ENCODE measurements at regions not wholly inside any gene's neighbourhood (a gene's known extent, or its start where the extent isn't known, plus 50 kb on each side); places are given as distances from the start of the nearest gene placed in this dataset.
"Not testable (repeated sequence)": the region's sequence is repeated elsewhere in the genome, so short reads cannot be mapped to it uniquely, and the experiment has no call there.

- H3K27ac ChIP-seq (ENCODE audit: low read depth in 1 of 2, low read length in 2 of 2); H3K4me3 ChIP-seq (ENCODE audit: low read length in 2 of 2); ATAC-seq (ENCODE audit: low FRiP score); intact Hi-C loops (cut with DNase I); H3K27me3 ChIP-seq (ENCODE audit: control insufficient read depth in 1 of 2, insufficient read depth in 2 of 2, low read length in 1 of 2); H3K36me3 ChIP-seq (ENCODE audit: control insufficient read depth in 1 of 2, insufficient read depth in 2 of 2, low read length in 1 of 2); H3K9me3 ChIP-seq (ENCODE audit: control insufficient read depth, low read length); H3K4me1 ChIP-seq (ENCODE audit: control insufficient read depth in 1 of 2, insufficient read depth in 2 of 2, low read length in 2 of 2); DNase-seq: not testable (repeated sequence)
- 79% methylated on average over 8 of the region's 16 CpGs; no CpG with 5 or more reads in 1 of the 2 donors for WGBS, 2 donors
Observed at GRCh38 chrX:153266140-153266539, 55.4 kb downstream of the PNMA6F start.

- H3K36me3 ChIP-seq (ENCODE audit: control insufficient read depth in 1 of 2, insufficient read depth in 2 of 2, low read length in 1 of 2); ATAC-seq (ENCODE audit: low FRiP score); H3K27ac ChIP-seq (ENCODE audit: low read depth in 1 of 2, low read length in 2 of 2); DNase-seq; H3K4me3 ChIP-seq (ENCODE audit: low read length in 2 of 2); H3K27me3 ChIP-seq (ENCODE audit: control insufficient read depth in 1 of 2, insufficient read depth in 2 of 2, low read length in 1 of 2); intact Hi-C loops (cut with DNase I); H3K4me1 ChIP-seq (ENCODE audit: control insufficient read depth in 1 of 2, insufficient read depth in 2 of 2, low read length in 2 of 2); H3K9me3 ChIP-seq (ENCODE audit: control insufficient read depth, low read length): not testable (repeated sequence)
- no CpG with 5 or more reads among the region's 4 CpGs for WGBS, 2 donors
Observed at GRCh38 chrX:153260468-153260867, 61.1 kb downstream of the PNMA6F start.

GRCh38 chrX:153253239-153253638, 68.3 kb downstream of the PNMA6F start:
- H3K27me3 ChIP-seq (ENCODE audit: control insufficient read depth in 1 of 2, insufficient read depth in 2 of 2, low read length in 1 of 2); H3K36me3 ChIP-seq (ENCODE audit: control insufficient read depth in 1 of 2, insufficient read depth in 2 of 2, low read length in 1 of 2); H3K9me3 ChIP-seq (ENCODE audit: control insufficient read depth, low read length); H3K4me3 ChIP-seq (ENCODE audit: low read length in 2 of 2); H3K4me1 ChIP-seq (ENCODE audit: control insufficient read depth in 1 of 2, insufficient read depth in 2 of 2, low read length in 2 of 2); DNase-seq; intact Hi-C loops (cut with DNase I); H3K27ac ChIP-seq (ENCODE audit: low read depth in 1 of 2, low read length in 2 of 2): not testable (repeated sequence)
- ATAC-seq (ENCODE audit: low FRiP score): peak; percentile 31
- WGBS, 2 donors: no CpG with 5 or more reads among the region's 7 CpGs

GRCh38 chrX:153252378-153253129, 69.0 kb downstream of the PNMA6F start:
- H3K27ac ChIP-seq (ENCODE audit: low read depth in 1 of 2, low read length in 2 of 2); H3K4me1 ChIP-seq (ENCODE audit: control insufficient read depth in 1 of 2, insufficient read depth in 2 of 2, low read length in 2 of 2); H3K27me3 ChIP-seq (ENCODE audit: control insufficient read depth in 1 of 2, insufficient read depth in 2 of 2, low read length in 1 of 2); H3K36me3 ChIP-seq (ENCODE audit: control insufficient read depth in 1 of 2, insufficient read depth in 2 of 2, low read length in 1 of 2); intact Hi-C loops (cut with DNase I); H3K4me3 ChIP-seq (ENCODE audit: low read length in 2 of 2); H3K9me3 ChIP-seq (ENCODE audit: control insufficient read depth, low read length): not testable (repeated sequence)
- peak; percentile 51 for ATAC-seq (ENCODE audit: low FRiP score)
- 84 to 93% methylated on average over 3 to 7 of the region's 20 CpGs for WGBS, 2 donors
- DNase-seq: peak in 1 of 2 donors; percentile 51

GRCh38 chrX:153251952-153252351, 69.6 kb downstream of the PNMA6F start:
- H3K27me3 ChIP-seq (ENCODE audit: control insufficient read depth in 1 of 2, insufficient read depth in 2 of 2, low read length in 1 of 2); H3K27ac ChIP-seq (ENCODE audit: low read depth in 1 of 2, low read length in 2 of 2); H3K9me3 ChIP-seq (ENCODE audit: control insufficient read depth, low read length); H3K36me3 ChIP-seq (ENCODE audit: control insufficient read depth in 1 of 2, insufficient read depth in 2 of 2, low read length in 1 of 2); H3K4me3 ChIP-seq (ENCODE audit: low read length in 2 of 2); intact Hi-C loops (cut with DNase I); DNase-seq; H3K4me1 ChIP-seq (ENCODE audit: control insufficient read depth in 1 of 2, insufficient read depth in 2 of 2, low read length in 2 of 2); ATAC-seq (ENCODE audit: low FRiP score): not testable (repeated sequence)
- 76 to 96% methylated on average over 3 to 5 of the region's 12 CpGs for WGBS, 2 donors

- H3K27ac ChIP-seq (ENCODE audit: low read depth in 1 of 2, low read length in 2 of 2); H3K4me1 ChIP-seq (ENCODE audit: control insufficient read depth in 1 of 2, insufficient read depth in 2 of 2, low read length in 2 of 2); ATAC-seq (ENCODE audit: low FRiP score); H3K36me3 ChIP-seq (ENCODE audit: control insufficient read depth in 1 of 2, insufficient read depth in 2 of 2, low read length in 1 of 2); DNase-seq; H3K9me3 ChIP-seq (ENCODE audit: control insufficient read depth, low read length); intact Hi-C loops (cut with DNase I); H3K4me3 ChIP-seq (ENCODE audit: low read length in 2 of 2); H3K27me3 ChIP-seq (ENCODE audit: control insufficient read depth in 1 of 2, insufficient read depth in 2 of 2, low read length in 1 of 2): not testable (repeated sequence)
- WGBS, 2 donors: no CpG with 5 or more reads among the region's 1 CpG
Observed at GRCh38 chrX:153250762-153251161, 70.8 kb downstream of the PNMA6F start.

- no peak for ATAC-seq (ENCODE audit: low FRiP score)
- Histone ChIP-seq H3K36me3 (ENCODE audit: control insufficient read depth in 1 of 2, insufficient read depth in 2 of 2, low read length in 1 of 2) (no peaks in the 10 kb centered on the region), H3K9me3 (ENCODE audit: control insufficient read depth, low read length) (no peaks in the 10 kb centered on the region), H3K4me1 (ENCODE audit: control insufficient read depth in 1 of 2, insufficient read depth in 2 of 2, low read length in 2 of 2) (no peaks in the 10 kb centered on the region), H3K27ac (ENCODE audit: low read depth in 1 of 2, low read length in 2 of 2) (no peak overlapping the region), H3K4me3 (ENCODE audit: low read length in 2 of 2) (no peak overlapping the region), H3K27me3 (ENCODE audit: control insufficient read depth in 1 of 2, insufficient read depth in 2 of 2, low read length in 1 of 2) (no peaks in the 10 kb centered on the region)
- intact Hi-C loops (cut with DNase I): no loop called here
- 37 to 43% methylated on average over 4 of the region's 4 CpGs for WGBS, 2 donors
- DNase-seq: no peak
Observed at GRCh38 chrX:153245288-153245731, 66.2 kb downstream of the MAGEA1 start.

GRCh38 chrX:153244767-153245166, 65.7 kb downstream of the MAGEA1 start:
- intact Hi-C loops (cut with DNase I): no loop called here
- Histone ChIP-seq H3K9me3 (ENCODE audit: control insufficient read depth, low read length) (no peaks in the 10 kb centered on the region), H3K27me3 (ENCODE audit: control insufficient read depth in 1 of 2, insufficient read depth in 2 of 2, low read length in 1 of 2) (peaks cover 0 to 2% of the 10 kb centered on the region in 2 donors), H3K36me3 (ENCODE audit: control insufficient read depth in 1 of 2, insufficient read depth in 2 of 2, low read length in 1 of 2) (no peaks in the 10 kb centered on the region), H3K4me1 (ENCODE audit: control insufficient read depth in 1 of 2, insufficient read depth in 2 of 2, low read length in 2 of 2) (no peaks in the 10 kb centered on the region), H3K4me3 (ENCODE audit: low read length in 2 of 2) (no peak overlapping the region), H3K27ac (ENCODE audit: low read depth in 1 of 2, low read length in 2 of 2) (no peak overlapping the region)
- DNase-seq (no peak), ATAC-seq (ENCODE audit: low FRiP score) (no peak)
- 31 to 33% methylated on average over 5 of the region's 5 CpGs for WGBS, 2 donors

- 74 to 94% methylated on average over 2 of the region's 2 CpGs for WGBS, 2 donors
- H3K9me3 ChIP-seq (ENCODE audit: control insufficient read depth, low read length): no peaks in the 10 kb centered on the region
- H3K27ac ChIP-seq (ENCODE audit: low read depth in 1 of 2, low read length in 2 of 2): no peak overlapping the region
- no peak for DNase-seq
- no peaks in the 10 kb centered on the region for H3K4me1 ChIP-seq (ENCODE audit: control insufficient read depth in 1 of 2, insufficient read depth in 2 of 2, low read length in 2 of 2)
- peaks cover 0 to 2% of the 10 kb centered on the region in 2 donors for H3K27me3 ChIP-seq (ENCODE audit: control insufficient read depth in 1 of 2, insufficient read depth in 2 of 2, low read length in 1 of 2)
- no peak overlapping the region for H3K4me3 ChIP-seq (ENCODE audit: low read length in 2 of 2)
- intact Hi-C loops (cut with DNase I): no loop called here
- H3K36me3 ChIP-seq (ENCODE audit: control insufficient read depth in 1 of 2, insufficient read depth in 2 of 2, low read length in 1 of 2): no peaks in the 10 kb centered on the region
- ATAC-seq (ENCODE audit: low FRiP score): no peak
Observed at GRCh38 chrX:153238361-153238760, 59.3 kb downstream of the MAGEA1 start.
